CD4-positive, alpha-beta T cell treated with Interleukin-21 for 1 hour (primary cell): ENCODE measurements at regions not wholly inside any gene's neighbourhood (a gene's known extent, or its start where the extent isn't known, plus 50 kb on each side); places are given as distances from the start of the nearest gene placed in this dataset.

Source experiments
- DNase-seq: peaks from one replicate; pipeline ENCODE4 v3.0.0-alpha.2; 2020

GRCh38 chr6:40937491-40937890 lies 101.5 kb downstream of the UNC5CL start:
- DNase-seq = no peak

GRCh38 chr6:40936818-40937251 lies 102.2 kb downstream of the UNC5CL start:
- no peak for DNase-seq

GRCh38 chr6:40933864-40934263 lies 105.2 kb downstream of the UNC5CL start:
- DNase-seq = no peak

GRCh38 chr6:40932953-40933352 lies 106.1 kb downstream of the UNC5CL start:
- no peak for DNase-seq

GRCh38 chr6:40932366-40932765 lies 106.7 kb downstream of the UNC5CL start:
- no peak for DNase-seq

GRCh38 chr6:40931931-40932330 lies 107.1 kb downstream of the UNC5CL start:
- DNase-seq = no peak

- no peak for DNase-seq
Observed at GRCh38 chr6:40930555-40930954, 108.5 kb downstream of the UNC5CL start.

GRCh38 chr6:40930045-40930444 lies 109.0 kb downstream of the UNC5CL start:
- DNase-seq = no peak

GRCh38 chr6:40929176-40929575 lies 109.8 kb downstream of the UNC5CL start:
- no peak for DNase-seq

- no peak for DNase-seq
Observed at GRCh38 chr6:40928763-40929162, 110.3 kb downstream of the UNC5CL start.

GRCh38 chr6:40928307-40928706 lies 110.7 kb downstream of the UNC5CL start:
- DNase-seq = no peak

- DNase-seq = no peak
Observed at GRCh38 chr6:40925341-40925740, 113.7 kb downstream of the UNC5CL start.

- no peak for DNase-seq
Observed at GRCh38 chr6:40924839-40925238, 114.2 kb downstream of the UNC5CL start.

GRCh38 chr6:40923880-40924279 lies 115.1 kb downstream of the UNC5CL start:
- no peak for DNase-seq

- no peak for DNase-seq
Observed at GRCh38 chr6:40923326-40923725, 115.7 kb downstream of the UNC5CL start.

GRCh38 chr6:40922281-40922680 lies 116.7 kb downstream of the UNC5CL start:
- no peak for DNase-seq

- DNase-seq = no peak
Observed at GRCh38 chr6:40918040-40918651, 120.9 kb downstream of the UNC5CL start.

- DNase-seq = no peak
Observed at GRCh38 chr6:40917603-40918002, 121.4 kb downstream of the UNC5CL start.

- DNase-seq = no peak
Observed at GRCh38 chr6:40916845-40917244, 122.2 kb downstream of the UNC5CL start.

GRCh38 chr6:40915165-40915564 lies 123.9 kb downstream of the UNC5CL start:
- no peak for DNase-seq

GRCh38 chr6:40914005-40914404 lies 125.0 kb downstream of the UNC5CL start:
- no peak for DNase-seq

- DNase-seq = peak; percentile 9
Observed at GRCh38 chr6:40912158-40912946, 126.7 kb downstream of the UNC5CL start.

GRCh38 chr6:40910260-40910893 lies 128.6 kb downstream of the UNC5CL start:
- DNase-seq = no peak

- no peak for DNase-seq
Observed at GRCh38 chr6:40909811-40910210, 129.2 kb downstream of the UNC5CL start.
